NCI-H446 (cell line): ENCODE measurements at regions not wholly inside any gene's neighbourhood (a gene's known extent, or its start where the extent isn't known, plus 50 kb on each side); places are given as distances from the start of the nearest gene placed in this dataset.
A peak's percentile ranks its signal among the peaks of the same experiment; 100 is the strongest.

Source experiments
- DNase-seq, 2 experiments: peaks; one replicate each; lab custom pipeline; 2025; lab: John Stamatoyannopoulos, UW

GRCh38 chr3:39000008-39000450 is 51.7 kb downstream of the SCN11A start:
- peak in 1 of 2 experiments; percentile 57 for DNase-seq

DNA sequence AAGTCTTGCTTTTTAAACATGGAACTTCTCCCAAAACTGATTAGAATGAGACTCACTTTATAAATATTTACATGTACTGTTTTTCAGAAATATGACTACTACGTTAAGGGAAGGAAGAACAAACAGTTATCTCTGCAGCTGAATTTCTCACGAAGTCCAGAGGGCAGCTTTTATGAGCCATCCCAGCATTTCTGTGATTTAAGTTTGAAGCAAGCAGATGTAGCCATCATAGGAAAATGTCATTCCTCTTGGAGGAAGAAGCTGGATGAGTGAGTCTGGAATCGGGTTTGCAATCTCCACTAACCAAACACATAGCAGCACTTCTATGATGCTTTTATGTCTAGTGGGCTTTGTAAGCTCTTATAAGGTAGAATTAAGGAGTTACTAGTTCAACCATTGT is 53.7 kb downstream of the SCN11A start:
- DNase-seq, result no peak

DNA sequence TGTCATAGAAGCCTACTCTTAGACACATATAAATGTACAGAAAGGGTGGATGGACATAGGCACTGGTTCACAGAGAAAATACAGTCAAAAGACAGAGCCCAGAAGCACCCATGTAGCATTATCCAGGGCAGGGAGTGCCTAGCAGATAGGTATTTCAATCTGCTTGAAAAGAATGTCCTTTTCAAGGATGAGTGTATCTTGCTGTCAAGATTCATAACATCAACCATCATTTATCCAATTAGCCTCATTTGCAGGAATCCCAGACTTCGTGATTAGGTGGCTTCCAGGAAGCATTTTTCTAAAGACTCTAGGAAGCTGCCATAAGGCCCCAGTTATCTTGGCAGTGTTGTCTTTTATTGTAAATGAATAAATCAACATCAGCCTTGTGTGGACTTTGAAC is 55.6 kb downstream of the SCN11A start:
- DNase-seq, result no peak

DNA sequence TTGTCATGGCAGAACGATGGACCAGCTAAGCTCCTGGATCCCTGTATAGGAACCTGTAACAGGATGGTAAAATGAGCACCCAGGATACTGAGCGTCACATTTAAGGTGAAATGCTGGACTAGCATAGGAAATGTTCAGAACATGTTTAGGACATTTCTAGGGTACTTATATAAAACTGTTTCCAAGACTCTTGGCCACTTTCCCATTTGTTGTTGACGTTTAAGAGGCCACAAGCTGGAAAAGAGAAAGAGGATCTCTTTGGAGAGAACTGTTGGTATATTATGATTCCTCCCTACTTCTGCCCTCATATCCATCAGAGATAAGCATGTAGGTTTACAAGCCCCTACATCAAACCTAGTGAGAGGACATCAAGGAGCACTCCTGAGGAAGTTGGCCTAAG is 57.5 kb downstream of the SCN11A start:
- DNase-seq, result no peak

DNA sequence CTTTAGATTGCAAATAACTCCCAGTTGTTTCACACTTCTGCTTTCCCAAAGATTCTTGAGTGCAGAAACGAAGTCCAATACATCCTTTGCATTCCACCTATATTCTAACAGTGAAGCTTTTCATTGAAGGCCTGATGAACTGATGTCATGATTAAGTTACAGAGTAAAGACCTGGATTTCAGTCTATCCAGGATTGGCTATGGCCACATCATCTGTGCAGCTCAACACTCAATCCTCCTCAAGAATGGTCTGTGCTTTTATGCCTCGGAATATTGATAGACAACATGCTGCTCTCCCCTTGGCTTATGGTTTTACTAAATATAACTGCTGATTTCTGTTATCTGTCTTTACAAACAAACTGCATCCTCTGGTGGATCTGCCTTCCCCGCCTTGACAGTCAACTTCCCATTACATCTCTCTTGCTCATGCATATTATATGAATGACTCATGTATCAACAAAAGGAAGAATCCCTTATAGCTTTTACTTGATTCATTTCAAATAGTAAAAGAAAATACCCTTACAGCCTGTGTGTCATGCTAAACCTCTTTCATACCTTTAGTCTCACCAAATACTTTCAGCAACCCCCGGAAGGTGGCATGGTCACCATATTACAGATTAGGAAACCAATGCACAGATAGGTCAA is 59.5 kb downstream of the SCN11A start:
- no peak for DNase-seq

DNA sequence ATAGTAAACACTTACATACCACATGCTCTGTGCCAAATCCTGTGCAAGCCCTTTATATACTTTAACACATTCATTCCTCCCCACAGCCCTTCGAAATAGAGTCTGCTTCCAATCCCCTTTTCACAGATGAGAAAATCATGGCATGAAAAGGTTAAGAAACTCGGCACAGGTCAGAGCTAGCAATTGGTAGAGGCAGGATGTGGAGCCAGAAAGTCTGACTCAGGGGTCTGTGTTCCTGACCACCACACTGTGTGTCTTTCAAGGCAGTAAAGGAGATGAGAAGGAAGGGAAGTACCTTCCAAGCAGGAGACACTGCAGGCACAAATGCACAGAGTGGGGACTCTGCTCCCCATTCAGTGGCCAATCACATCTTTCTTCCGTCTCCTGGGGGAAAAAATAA is 61.1 kb downstream of the SCN11A start:
- DNase-seq, result no peak

DNA sequence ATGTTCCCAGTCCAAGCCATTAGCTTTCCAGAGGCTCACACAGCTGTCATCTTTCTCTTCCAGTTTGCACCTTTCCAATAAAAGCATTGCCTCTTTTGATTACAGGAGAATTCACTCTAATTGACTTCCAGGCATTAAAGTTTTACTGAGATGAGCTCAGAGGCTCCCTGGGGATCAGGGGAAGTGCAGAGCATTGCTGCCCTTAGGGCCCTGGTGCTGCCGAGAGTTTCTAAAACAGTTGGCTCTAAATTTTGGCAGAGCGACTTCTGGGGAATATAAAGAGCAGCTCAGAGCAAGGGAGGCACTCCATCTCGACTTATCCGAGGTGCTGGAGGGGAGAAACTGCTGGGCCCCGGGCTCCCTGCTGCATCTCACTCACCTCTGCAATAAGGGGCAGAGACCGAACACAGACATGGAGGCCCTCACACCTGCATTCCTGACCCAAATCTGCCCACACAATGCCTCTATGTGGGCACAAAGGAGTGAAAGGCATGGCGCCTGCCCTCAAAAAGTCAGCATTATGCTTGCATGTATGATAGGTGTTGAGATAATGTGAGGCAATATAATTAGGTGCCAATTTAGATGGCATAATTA is 61.7 kb downstream of the SCN11A start:
- DNase-seq, result no peak

DNA sequence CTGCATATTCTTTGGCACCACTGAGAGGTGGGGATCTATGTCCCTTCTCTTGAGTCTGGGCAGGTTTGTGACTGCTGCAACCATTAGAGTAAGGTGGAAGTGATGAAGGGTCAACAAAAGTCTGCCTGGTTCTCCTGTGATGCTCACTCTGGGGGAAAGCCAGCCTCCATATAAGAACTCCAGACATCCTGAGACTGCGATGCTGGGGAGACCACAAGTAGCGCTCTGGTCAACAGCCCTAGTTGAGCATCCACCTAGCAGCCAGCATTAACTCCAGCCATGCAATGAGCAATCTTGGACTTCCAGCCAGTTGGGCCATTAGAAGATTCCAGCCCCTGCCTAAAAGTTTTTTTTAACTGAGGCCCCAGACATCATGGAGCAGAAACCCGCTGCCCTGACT is 62.8 kb downstream of the SCN11A start:
- DNase-seq, result no peak

- no peak for DNase-seq
Observed at GRCh38 chr3:38987456-38987855, 64.3 kb downstream of the SCN11A start.

DNA sequence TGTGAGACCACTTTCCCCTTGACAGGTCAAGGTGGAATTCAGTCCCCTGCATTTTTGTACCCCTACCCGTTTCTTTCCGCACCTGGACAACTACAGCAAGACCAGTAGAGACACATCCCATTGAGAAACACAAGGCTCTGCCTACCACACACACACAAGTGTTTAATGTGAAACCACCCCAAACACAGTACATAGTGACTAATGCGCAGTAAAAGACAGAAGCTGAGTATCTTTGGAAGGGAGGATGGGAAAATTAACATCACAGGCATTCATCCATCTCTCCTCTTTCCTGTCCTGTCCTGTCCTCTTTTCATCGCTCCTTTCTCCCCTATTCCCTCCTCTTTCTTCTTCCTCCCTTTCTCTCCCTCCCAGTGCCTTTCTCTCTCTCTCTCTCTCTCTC is 64.8 kb downstream of the SCN11A start:
- DNase-seq, result no peak

GRCh38 chr3:38985981-38986380 is 65.8 kb downstream of the SCN11A start:
- no peak for DNase-seq

- no peak for DNase-seq
Observed at GRCh38 chr3:38985581-38985980, 66.2 kb downstream of the SCN11A start.

DNA sequence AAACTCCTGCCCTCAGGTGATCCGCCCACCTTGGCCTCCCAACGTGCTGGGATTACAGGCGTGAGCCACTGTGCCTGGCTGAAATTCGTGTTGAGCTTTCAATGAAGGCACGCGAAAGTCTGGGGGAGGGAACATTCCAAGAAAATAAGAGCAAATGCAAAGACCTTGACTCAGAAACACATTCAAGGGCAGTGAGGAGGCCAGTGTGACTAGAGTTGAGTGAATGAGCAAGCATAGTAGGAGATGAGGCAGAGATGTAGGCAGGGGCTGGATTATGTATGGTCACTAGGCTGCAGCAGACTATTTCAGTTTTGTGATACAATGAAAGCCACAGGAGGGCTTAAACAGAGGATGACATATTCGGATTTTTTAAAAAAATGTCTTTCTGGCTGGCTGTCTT is 67.0 kb downstream of the SCN11A start:
- DNase-seq, result no peak

GRCh38 chr3:38984110-38984509 is 67.6 kb downstream of the SCN11A start:
- DNase-seq, result no peak

- no peak for DNase-seq
Observed at GRCh38 chr3:38980938-38981337, 70.8 kb downstream of the SCN11A start.

DNA sequence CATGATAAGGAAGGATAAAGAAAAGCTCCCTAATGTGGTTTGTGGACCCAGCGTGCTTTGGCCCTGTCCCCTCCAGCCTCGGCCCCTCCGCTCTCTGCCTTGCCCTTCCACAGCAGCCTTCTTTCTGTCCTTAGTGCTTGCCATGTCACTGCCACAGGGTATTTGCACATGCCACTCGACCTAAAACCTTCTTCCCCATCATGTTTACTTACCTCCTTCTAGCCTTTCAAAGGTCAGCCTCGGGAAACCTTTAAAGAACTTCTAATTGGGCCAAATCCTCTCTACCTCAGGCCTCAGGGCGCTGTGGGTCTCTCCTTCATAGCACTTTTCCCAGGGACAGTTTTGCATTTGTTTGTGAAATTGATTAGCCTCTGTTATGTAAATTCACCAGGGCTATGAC is 73.0 kb downstream of the SCN11A start:
- DNase-seq, result no peak

DNA sequence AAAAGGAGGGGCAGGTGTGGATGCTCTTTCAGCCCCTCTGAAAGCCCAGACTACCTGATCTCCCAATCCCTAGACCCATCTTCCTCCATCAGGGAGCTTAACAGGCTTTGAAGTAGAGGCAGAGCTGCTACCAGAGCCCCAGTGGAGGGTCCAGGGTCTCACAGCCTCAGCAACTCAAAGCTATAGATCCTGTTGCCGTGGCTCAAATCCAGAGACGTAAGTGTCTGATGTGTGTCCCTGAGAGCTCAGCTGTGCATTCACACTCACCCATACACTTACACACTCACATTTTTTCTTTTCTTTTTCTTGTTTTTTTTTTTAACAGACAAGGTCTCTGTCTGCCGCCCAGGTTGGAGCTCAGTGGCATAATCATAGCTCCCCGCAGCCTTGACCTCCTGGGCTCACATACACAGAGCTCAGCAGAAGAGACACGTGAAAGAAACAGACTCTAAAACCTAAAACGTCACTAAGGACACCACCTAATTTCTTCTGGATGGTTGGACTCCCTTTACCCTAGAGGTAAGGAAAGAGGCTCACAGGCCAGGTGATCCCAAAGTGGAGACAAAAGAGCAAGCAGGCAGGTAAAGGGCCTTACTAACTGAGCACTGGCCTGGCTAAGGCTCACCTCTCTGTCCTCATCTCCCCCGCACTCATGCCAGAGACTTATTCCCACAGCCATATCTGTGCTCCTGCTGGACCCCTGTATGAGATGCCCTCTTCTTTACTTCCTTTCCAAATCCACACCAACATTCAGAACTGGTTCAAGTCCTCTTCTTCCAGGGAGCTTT is 80.7 kb downstream of the SCN11A start:
- DNase-seq, result no peak

DNA sequence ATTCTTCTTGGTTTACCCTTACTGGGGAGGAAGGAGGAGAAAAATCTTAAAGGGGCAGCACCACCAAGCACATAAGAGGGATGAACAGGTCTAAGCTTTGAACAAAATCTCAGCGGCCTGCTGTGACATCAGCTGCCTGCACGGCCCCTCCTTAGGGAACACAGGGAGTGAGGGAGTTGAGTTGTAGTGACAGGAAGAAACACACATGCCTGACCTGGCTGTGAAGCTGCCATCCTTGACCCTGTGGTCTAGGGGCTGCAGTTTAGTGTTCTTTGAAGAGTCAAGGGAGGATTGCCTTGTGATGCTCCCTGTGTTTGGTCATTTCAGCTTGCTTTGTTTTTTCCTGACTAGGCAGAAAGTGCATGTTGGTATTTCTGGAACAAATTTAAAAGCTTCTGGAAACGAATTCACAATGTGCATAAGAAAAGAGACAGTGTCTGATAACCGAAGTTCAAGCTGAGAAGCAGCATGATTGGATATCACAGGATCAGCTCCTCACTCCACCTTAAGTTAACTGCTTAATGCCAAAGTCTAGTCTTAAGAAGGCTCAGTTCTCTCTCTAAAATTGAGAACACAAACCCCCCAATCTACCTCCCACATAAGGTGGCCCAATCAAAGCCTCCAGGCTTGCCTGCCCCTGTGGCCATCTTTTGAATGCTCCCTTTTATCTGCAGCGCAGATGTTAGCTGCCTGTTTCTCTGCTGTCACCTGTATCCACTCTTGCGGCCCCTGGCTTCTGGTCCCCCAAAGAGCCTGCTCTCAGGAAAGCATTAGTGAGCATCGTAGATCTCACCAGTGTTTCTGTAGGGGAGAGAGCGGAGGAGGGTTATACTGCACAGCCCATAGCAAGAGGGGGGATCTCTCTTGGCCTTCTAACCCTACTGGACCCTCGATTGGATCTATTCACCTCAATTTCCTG is 82.2 kb downstream of the SCN11A start:
- no peak for DNase-seq

GRCh38 chr3:38968891-38969290 is 82.9 kb downstream of the SCN11A start:
- DNase-seq, result no peak

DNA sequence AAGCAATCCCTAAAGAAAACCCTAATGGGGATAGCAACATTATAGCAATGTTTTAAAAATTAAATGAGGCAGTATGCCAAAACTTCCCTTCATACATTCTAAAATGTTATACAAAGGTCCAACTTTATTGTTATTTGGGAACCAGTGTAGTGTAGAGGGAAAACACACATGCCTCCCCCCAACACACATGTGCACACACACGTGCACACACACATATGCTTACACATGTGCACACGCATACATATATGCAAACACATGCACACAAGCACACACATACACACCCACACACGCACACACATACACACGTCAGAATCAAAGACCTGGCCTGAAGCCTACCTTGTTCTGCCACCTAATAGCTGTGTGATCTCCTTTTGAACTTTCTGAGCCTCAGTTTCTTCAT is 83.3 kb downstream of the SCN11A start:
- no peak for DNase-seq

GRCh38 chr3:38967693-38967989 is 84.1 kb downstream of the SCN11A start:
- no peak for DNase-seq
